DOHH2 (cell line): ENCODE measurements at regions not wholly inside any gene's neighbourhood (a gene's known extent, or its start where the extent isn't known, plus 50 kb on each side); places are given as distances from the start of the nearest gene placed in this dataset.

ENCODE experiments used
- CTCF ChIP-seq: fragments of 200-600 bp; sonication (generic); IDR thresholded peaks from one replicate; pipeline ENCODE4 v1.5.1; 2014; ENCODE audit warnings: antibody characterized with exemption, mild to moderate bottlenecking, low read depth, low read length; ENCODE audit not compliant: poor library complexity, severe bottlenecking
- EZH2phosphoT487 ChIP-seq: fragments of 200-600 bp; sonication (generic); IDR thresholded peaks from 2 replicates; pipeline ENCODE4 v1.6.1; 2017; ENCODE audit warnings: borderline replicate concordance, mild to moderate bottlenecking, antibody characterized with exemption, low read length, moderate library complexity, mixed read lengths

GRCh38 chr2:56025469-56026193 is 102.0 kb upstream of the EFEMP1 start:
- TF ChIP-seq CTCF = no peak
- no peak for TF ChIP-seq EZH2phosphoT487
